Germinal center (tissue), 1 donor: ENCODE measurements at regions not wholly inside any gene's neighbourhood (a gene's known extent, or its start where the extent isn't known, plus 50 kb on each side); places are given as distances from the start of the nearest gene placed in this dataset.

Experiments
- DNase-seq: peaks from one replicate; pipeline ENCODE4 v3.0.0; 2012; ENCODE audit warnings: mixed read lengths, low spot score

DNA sequence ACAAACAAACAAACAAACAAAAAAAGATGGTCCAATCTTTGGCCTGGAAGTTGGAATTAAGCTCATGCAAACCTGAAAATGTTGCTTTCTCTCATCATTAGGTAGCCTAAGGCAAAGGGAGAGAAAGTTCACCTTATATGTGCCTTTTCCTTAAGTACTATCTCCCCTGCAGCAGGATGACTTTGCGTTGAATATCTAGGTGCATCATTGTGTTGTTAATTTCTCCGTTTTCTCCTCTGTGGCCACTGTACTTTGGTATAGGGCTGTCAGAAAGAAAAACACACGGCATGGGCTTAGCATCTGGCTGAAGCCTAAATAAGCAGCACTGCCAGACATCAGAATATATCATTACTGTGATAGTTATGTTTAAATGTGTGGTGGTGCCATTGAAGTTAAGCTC, 345.5 kb downstream of the BCAT1 start:
- no peak for DNase-seq

- DNase-seq: no peak
These were observed 347.9 kb downstream of the BCAT1 start for GRCh38 chr12:24600996-24601395.

DNA sequence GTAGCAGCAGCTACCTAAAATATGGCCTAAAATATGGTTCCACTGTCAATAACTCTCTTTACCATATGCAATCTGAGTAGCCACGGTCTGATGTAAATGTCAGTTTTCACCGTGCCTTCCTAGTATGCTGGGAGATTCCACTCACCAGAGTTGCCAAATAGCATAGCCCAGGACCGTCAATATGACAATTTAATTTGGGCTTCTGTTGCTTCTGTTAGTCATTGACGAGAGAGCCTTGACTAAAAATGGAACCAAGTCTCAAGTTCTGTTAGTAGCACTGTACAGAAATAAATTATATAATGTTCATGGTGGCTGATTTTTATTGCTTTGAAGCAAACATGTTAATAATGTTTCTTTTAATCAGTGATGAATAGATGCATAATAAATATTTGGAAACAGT, 348.4 kb downstream of the BCAT1 start:
- DNase-seq: no peak

DNA sequence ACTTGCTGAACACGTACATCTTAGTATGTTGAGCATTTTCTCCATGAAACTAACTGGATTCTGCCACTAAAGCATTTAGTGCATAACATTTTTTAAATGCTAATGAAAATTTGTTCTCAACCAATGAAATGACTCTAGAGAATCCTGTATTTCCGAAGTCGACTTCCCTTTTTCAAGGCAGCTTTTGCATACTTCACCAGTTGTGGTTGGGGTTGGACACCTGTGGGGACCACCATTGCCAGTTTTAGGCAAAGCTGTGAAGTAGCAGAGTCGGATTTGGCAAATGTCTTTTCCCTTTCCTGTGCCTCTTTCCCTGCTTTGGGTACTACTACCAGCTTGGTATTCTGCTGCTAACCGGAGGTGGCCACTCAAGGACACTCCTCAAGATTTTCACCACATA, 349.2 kb downstream of the BCAT1 start:
- peak; percentile 46 for DNase-seq

- no peak for DNase-seq
These were observed 351.3 kb downstream of the BCAT1 start for GRCh38 chr12:24597580-24597979.

- DNase-seq: peak; percentile 23
These were observed 352.0 kb downstream of the BCAT1 start for GRCh38 chr12:24596768-24597388.

DNA sequence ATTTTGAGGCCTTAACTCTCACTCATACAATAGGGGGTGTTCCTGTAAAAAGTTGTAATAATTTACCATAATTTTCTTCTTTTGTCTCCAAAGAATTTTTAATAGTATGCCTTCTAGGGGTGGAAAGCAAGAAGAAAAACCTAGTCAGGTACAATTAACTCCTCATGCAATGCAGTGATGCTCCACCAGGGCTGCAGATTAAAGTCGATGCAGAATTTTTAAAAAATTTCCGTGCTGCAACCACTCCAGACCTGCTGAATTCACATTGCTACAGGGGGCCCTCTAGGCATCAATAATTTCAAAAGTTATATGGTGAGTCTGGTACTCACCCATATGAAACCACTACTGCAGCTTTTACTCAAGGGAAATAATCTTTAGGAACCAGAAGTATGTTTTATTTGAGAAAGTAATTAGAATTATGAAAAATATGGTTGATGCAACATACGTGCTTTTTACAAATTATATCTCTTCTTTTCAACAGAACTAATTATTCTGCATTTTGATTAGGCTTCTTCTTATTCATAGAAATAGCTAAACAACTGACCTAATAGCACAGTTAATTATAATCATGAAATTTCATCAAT, 353.2 kb downstream of the BCAT1 start:
- peak; percentile 17 for DNase-seq

DNA sequence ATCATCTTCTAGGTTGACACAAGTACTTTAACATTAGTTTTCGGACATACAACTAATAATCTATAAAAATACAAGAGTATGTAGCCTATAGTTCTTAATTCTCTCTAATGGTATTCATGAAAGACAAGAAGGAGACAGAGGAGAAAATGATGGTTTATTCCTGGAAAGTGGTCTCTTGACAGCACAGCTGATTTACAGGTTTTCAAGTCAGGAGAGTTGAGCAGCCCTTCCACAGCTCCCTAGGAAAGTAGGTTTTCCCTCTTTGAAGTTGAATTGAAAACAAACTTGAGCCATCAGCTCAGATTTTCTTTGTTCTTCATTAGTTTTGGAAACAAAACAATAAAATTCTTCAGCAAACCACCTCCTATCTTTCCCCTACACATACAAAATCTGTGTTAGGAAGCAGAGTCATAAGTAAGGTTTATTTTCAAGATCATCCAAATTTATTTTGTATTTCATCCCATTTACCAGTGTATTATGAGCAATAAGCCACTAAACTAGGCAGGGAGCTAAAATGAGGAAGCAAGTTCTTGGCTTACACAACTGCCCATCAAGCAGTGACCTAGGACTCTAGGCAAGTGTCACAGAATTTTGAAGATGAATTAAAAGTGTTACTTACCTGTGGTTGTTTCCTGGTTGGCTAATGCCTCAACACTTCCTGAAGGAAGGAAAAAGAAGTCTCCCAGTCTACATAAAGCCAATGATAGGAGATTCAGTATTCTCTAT, 357.0 kb downstream of the BCAT1 start:
- DNase-seq: no peak

GRCh38 chr12:24591079-24591626, 357.7 kb downstream of the BCAT1 start:
- no peak for DNase-seq

- no peak for DNase-seq
These were observed 362.6 kb downstream of the BCAT1 start for GRCh38 chr12:24586293-24586692.

DNA sequence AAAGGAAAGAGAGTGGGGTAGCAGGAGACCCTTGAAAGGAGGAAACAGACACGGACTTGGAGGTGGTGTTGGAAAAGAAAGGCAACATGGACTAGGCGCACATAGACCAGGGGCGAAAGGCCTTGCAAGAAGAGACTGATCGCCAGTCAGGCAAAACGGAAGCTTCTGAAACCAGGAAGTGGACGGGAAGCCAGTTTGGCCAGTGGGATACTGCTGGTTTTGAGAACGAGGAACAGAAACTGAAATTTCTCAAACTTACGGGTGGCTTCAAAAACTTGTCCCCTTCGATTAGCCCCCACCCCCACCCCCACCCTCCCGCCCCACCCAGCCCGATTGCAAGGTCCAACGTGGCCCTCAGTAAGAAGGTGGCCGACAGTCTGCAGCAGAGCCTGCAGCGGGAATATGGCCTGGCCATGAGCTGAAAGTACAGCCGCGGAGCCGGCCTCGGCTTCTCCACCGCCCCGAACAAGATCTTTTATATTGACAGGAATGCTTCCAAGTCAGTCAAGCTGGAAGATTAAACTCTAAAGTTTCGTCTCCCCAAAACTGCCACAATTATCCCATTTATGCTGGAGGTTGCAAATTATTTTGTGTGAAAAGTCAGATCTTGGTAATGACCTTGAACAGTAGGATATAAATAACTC, 364.7 kb downstream of the BCAT1 start:
- no peak for DNase-seq

DNA sequence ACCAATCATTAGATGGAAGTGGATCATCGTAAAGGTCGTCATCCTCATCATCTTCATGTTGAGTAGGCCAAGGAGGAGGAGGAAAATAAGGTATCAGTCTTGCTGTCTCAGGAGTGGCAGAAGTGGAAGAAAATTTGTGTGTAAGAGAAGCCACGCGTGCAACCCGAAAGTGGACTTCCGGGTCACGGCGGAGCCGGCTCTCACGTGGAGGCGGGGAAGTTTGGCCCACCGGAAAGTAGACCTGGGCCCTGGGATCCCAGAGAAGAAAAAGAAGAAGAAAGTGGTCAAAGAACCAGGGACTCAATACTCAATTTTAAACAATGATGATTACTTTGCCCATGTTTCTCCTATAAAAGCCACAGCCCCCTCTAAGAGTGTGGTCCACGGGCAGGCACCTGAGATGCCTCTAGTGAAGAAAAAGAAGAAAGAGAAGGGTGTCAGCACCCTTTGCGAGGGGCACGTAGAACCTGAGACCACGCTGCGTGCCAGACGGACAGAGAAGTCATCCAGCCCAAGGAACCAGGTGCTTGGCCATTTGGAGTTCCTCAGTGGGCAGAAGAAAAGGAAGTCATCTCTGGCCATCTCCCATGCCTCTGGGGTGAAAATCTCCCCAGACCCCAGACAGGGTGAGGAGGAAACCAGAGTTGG, 365.8 kb downstream of the BCAT1 start:
- no peak for DNase-seq

GRCh38 chr12:24574538-24574937, 374.4 kb downstream of the BCAT1 start:
- no peak for DNase-seq

DNA sequence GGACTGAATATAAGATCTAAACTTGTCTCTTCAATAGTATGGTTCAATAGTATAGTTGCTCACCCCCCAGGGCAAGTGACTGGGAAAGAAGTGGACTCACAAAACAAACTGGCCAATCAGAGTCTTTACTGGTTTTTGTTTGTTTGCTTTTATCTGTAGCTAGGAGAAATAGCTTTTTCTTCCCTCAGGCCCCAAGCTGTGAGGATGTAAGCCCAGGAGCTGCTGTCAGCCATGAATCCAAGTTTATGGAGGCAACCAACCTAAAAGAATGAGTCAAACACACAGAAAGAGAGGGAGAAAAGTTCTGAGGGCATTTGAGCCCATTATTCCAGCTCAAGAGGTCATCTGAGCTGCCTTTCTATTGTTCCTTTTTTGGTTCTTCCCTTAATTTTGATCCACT, 375.3 kb downstream of the BCAT1 start:
- DNase-seq: no peak

DNA sequence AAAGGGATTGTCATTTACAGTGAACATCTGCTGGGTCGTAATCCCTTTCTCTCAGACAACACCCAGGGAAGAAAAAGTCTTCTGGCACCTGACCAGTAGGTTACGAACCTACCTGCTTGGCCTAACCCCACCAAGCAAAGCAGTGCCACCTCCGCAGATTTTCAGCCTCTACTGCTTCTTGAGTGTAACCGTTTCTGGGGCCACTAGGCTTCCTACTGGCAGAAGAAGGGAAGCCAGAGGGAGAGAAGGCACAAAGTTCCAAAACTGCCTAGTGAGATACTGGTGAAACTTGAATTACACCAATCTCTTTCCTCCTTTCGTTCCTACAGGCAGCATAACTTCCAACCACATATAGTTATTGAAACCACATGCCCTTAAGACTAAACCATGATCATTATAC, 383.6 kb downstream of the BCAT1 start:
- no peak for DNase-seq

GRCh38 chr12:24562771-24563431, 386.0 kb downstream of the BCAT1 start:
- peak; percentile 50 for DNase-seq

DNA sequence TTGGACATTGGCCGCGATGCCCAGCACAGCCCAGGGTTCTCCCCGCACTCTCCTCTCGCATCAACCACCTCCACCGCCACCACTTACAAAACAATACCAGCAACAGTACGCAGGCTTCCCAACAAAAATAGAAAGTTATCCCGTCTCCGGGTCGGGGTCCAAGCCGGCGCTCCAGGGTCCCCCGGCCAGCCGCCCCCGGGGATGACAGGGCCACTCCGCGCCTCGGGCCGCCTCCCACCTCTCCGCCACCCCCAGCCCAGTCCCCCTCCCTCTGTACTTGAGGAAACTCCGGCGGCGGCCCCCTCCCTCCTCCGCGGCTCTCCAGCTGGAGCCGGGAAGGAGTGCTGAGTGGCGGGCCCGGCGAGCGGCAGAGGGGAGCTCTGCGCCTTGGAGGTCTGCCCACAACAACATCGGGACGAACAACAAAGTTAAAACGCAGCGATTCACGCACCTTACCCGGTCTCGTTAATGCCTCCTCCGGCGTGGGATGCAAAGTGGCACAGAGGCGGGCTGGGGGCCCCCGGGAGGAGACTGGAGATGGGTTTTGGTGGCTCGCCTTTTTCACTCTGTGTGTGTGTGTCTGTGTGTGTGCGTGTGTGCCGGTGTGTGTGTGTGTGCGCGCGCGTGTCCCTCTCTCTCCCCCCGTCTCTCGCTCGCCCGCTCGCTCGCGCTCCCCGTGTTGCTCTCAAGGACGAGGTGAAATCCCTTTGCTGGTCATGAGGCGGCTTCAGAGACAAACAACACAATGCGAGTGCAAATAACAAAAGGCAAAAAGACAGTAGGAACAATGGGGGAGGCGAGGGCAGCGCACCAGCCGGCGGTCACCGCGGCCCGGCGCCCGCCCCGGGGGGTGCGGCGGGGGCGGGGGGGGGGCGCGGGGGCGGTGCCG, 386.8 kb downstream of the BCAT1 start:
- DNase-seq: peak; percentile 50

GRCh38 chr12:24561411-24561871, 387.5 kb downstream of the BCAT1 start:
- DNase-seq: no peak

DNA sequence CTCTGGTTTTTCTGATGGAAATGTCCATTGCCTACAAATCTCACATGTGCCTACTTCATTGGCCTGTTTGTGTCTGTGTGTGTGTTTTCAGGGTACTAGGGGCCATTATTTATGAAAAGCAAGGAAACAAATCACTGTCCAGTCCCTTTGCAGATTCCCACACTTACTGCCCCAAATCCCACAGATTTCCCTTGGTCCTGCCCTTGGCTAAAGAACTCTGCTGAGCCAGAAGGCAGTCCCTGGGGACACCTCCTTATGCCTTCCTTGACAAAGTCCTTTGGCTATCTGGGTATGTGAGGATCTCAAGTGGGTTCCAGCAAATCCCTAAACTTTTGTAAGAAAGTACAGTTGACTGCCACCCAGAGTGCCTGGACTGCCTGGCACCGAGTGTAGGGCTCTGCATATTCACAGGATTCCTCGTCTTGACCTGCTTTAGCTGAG, 388.1 kb downstream of the BCAT1 start:
- no peak for DNase-seq

DNA sequence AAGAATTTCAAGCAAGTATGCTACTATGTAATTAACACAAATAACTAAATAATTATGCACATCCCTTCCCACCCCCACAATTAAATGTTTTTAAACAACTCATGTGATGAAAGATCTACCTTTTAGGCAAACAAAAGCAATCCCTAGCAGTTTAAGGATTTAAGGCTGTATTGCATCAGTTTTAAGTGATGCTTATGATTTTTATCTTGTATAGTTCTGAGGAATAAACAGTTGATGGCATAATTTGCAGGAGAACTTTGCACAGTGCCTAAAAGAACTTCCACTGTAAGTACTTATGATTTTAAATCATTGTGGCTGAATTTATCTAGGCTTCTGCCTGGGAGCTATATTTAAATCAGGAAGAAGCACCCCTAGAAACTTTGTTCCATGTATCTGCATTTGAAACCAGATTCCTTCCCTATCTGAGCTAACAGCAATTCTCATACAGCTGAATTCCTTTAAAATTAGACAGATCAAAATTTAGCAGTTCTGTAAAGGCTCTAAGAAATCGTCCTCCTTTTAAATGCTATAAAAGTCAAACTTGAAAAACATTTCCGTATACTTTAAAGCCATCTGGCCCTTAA, 388.6 kb downstream of the BCAT1 start:
- no peak for DNase-seq
